LoVo (cell line): ENCODE measurements at regions not wholly inside any gene's neighbourhood (a gene's known extent, or its start where the extent isn't known, plus 50 kb on each side); places are given as distances from the start of the nearest gene placed in this dataset.

Experiments
- DNase-seq: peaks from one replicate; pipeline ENCODE4 v3.0.0-alpha.2; 2016; ENCODE audit warnings: low spot score

DNA sequence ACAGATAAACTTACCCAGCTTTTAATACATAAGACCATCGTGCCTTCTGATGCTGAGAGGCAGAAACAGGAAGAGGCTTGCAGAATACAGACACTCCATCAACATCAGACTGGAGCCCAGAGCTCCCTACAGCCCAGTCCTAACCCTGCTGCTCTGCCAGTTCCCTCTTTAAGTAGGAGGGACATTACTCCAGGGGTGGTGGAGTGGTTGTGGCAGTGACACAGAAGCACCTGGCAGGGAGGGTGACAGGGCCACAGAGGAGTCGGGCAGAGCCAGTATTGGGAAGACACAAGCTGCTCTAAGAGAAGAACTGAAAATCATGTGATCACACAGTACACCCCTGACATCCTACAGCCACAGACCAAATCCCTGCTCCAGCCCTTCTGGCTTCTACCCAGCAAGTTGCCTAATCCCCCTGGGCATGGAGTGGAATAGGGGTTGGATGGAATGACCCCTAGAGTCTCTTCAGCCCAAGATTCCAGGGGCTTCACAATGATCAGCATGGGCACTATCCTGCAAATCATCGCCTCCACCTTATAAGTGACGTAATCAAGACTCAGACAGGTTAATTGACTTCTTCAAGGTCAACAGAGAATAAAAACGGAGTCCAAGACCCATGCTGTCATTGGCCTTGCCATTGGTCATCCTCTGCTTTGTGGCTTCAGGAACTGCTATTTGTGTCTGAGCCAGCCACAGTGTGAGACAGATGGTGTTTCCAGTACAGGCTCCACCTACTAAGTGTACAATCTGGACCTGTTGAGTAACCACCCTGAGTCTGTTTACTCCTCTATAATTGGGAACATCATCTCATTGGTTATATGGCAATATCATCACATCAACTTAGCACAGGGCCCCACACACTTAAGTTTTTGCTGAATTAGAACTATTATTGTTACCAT is 61.1 kb upstream of the ZMIZ1 start:
- DNase-seq = no peak

- DNase-seq = no peak
Observed at GRCh38 chr10:79009145-79009544, 59.6 kb upstream of the ZMIZ1 start.

DNA sequence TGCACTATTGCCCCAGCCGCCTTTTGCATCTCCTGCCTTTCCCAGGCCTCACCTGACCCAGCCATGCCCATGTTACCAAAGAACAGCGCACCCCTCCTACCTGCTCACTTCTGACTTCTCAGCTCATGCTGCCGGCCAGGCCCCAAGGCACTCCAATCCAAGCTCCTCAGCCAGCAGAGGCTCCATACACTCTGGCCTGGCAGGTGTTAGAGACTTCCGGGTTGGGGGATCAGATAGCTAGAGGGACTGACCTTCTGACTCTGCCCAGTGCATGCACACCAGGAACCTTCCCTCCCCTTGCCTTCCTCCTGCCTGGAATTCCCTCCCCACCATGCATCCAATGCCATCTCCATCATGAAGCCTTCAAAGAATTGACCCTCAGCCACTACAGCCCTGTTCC is 56.2 kb upstream of the ZMIZ1 start:
- DNase-seq = no peak

DNA sequence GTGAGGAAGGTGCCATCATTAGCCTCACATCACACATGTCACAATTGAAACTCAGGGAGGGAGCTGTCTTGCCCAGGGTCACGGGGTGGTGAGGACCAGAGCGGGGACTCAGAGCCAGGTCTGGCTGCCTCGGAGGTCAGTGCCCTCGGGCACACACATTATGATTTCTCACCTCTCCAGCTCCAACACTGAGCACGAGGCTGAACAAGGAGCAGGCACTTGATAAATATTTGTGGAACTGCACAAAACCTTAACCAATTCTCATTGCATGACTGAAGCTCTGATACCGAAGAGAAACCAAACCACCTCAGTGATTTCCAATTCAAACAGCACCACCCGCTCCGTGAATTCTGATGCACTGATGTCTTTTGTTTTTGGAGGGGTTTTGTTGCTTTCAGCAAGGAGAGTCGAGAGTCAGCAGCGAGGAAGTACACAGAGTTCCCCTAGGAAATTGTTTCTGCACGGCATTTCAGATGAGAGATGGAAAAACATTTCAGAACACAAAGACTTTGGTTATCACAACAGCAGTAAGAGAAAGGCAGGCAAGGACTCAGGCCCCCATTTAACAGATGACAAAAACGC is 55.3 kb upstream of the ZMIZ1 start:
- no peak for DNase-seq

- no peak for DNase-seq
Observed at GRCh38 chr10:79014796-79015195, 54.0 kb upstream of the ZMIZ1 start.

- no peak for DNase-seq
Observed at GRCh38 chr10:79017882-79018520, 50.8 kb upstream of the ZMIZ1 start.

GRCh38 chr10:79018521-79019011 is 50.2 kb upstream of the ZMIZ1 start:
- no peak for DNase-seq
